ENCODE measurements at regions not wholly inside any gene's neighbourhood (a gene's known extent, or its start where the extent isn't known, plus 50 kb on each side); places are given as distances from the start of the nearest gene placed in this dataset.

GRCh38 chr21:38646213-38646837 is 148.0 kb upstream of the ERG start:
- no peaks in the 10 kb centered on the region for H3K36me3 ChIP-seq (ENCODE audit: insufficient read depth, low read length)
- no peaks in the 10 kb centered on the region for H3K27me3 ChIP-seq (ENCODE audit: insufficient read depth, low read length)
- no peaks in the 10 kb centered on the region for H3K4me1 ChIP-seq (ENCODE audit: insufficient read depth, low read length)
- no peaks in the 10 kb centered on the region for H3K9me3 ChIP-seq (ENCODE audit: low read length)
- H3K4me3 ChIP-seq (ENCODE audit: low read length): no peak overlapping the region
- H2AFZ ChIP-seq (ENCODE audit: low read depth, low read length): no peak overlapping the region

GRCh38 chr21:38649120-38649519 is 150.8 kb upstream of the ERG start:
- peaks cover 5% of the 10 kb centered on the region for H3K27me3 ChIP-seq (ENCODE audit: insufficient read depth, low read length)
- no peaks in the 10 kb centered on the region for H3K36me3 ChIP-seq (ENCODE audit: insufficient read depth, low read length)
- H3K9me3 ChIP-seq (ENCODE audit: low read length): no peaks in the 10 kb centered on the region
- no peaks in the 10 kb centered on the region for H3K4me1 ChIP-seq (ENCODE audit: insufficient read depth, low read length)
- H2AFZ ChIP-seq (ENCODE audit: low read depth, low read length): no peak overlapping the region
- no peak overlapping the region for H3K4me3 ChIP-seq (ENCODE audit: low read length)

DNA sequence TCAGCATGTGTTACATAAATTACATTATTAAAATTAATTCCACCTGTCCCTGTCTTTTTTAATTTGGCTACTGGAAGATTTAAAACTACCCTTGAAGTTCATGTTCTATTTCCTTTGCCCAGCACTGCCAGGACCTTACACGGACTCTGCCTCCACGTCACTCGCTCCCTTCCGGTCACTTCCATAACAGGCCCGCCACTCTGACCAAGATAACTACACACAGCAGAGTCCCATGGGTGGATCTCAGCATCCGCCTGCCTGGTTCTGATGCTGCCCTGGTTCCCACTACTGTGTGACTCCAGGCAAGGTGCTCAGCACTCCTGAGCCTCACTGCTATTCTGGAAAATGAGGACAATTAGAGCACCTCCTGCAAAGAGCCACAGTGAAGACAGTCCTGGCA is 153.3 kb upstream of the ERG start:
- H3K36me3 ChIP-seq (ENCODE audit: insufficient read depth, low read length): no peaks in the 10 kb centered on the region
- no peaks in the 10 kb centered on the region for H3K4me1 ChIP-seq (ENCODE audit: insufficient read depth, low read length)
- H2AFZ ChIP-seq (ENCODE audit: low read depth, low read length): no peak overlapping the region
- H3K4me3 ChIP-seq (ENCODE audit: low read length): no peak overlapping the region
- peaks cover 21% of the 10 kb centered on the region for H3K27me3 ChIP-seq (ENCODE audit: insufficient read depth, low read length)
- no peaks in the 10 kb centered on the region for H3K9me3 ChIP-seq (ENCODE audit: low read length)

DNA sequence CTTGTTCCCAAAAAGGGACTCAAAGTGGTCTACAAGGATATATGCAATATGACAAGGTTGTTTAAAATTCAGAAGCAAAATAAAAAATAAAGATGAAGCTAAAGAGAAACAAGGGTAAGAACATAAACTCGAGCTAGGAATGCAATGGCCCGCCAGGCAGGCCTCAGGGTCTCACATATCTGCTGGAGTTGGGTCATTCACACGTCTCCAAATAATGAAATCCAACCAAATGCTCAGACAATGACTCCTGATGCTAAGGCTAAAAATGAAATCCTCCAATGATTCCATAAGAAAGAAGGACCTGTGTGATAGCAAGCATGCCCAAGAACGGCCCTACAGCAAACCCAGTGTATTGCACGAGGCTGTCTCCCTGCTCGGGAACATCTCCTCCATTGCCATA is 153.3 kb upstream of the ETS2 start:
- Histone ChIP-seq H3K36me3 (ENCODE audit: insufficient read depth, low read length) (no peaks in the 10 kb centered on the region), H2AFZ (ENCODE audit: low read depth, low read length) (no peak overlapping the region), H3K9me3 (ENCODE audit: low read length) (no peaks in the 10 kb centered on the region), H3K4me1 (ENCODE audit: insufficient read depth, low read length) (no peaks in the 10 kb centered on the region), H3K4me3 (ENCODE audit: low read length) (no peak overlapping the region), H3K27me3 (ENCODE audit: insufficient read depth, low read length) (peaks cover 25% of the 10 kb centered on the region)

GRCh38 chr21:38654580-38654979 is 151.1 kb upstream of the ETS2 start:
- peaks cover 45% of the 10 kb centered on the region for H3K27me3 ChIP-seq (ENCODE audit: insufficient read depth, low read length)

GRCh38 chr21:38658511-38658910 is 147.2 kb upstream of the ETS2 start:
- Histone ChIP-seq H3K36me3 (ENCODE audit: insufficient read depth, low read length) (no peaks in the 10 kb centered on the region), H3K9me3 (ENCODE audit: low read length) (no peaks in the 10 kb centered on the region), H3K4me1 (ENCODE audit: insufficient read depth, low read length) (no peaks in the 10 kb centered on the region), H2AFZ (ENCODE audit: low read depth, low read length) (no peak overlapping the region), H3K27me3 (ENCODE audit: insufficient read depth, low read length) (peaks cover 80% of the 10 kb centered on the region), H3K4me3 (ENCODE audit: low read length) (no peak overlapping the region)

More at GRCh38 chr21:38654580-38654979, 151.1 kb upstream of the ETS2 start:
- H3K9me3 ChIP-seq (ENCODE audit: low read length): no peaks in the 10 kb centered on the region
- H3K4me3 ChIP-seq (ENCODE audit: low read length): no peak overlapping the region
- no peaks in the 10 kb centered on the region for H3K36me3 ChIP-seq (ENCODE audit: insufficient read depth, low read length)
- H3K4me1 ChIP-seq (ENCODE audit: insufficient read depth, low read length): no peaks in the 10 kb centered on the region
- no peak overlapping the region for H2AFZ ChIP-seq (ENCODE audit: low read depth, low read length)

DNA sequence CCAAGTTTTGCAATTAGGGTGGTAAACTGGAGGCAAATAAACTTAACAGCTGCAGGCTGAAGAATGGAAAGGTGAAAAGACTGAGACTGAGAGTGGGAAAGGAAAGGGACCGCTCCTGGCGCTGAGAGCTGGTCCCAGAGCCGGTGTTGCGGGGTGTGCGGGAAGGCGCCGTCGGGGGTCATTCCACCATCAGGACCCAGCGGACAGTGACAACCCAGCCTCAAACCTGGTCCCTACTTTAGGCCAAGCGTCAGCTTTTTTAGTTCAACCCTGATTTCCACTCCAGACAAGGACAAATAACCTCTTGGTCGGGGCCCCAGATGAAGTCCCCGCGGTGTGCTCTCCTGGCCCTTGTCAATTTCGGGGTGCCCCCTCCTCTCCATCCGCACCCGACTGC is 145.8 kb upstream of the ETS2 start:
- H3K4me3 ChIP-seq (ENCODE audit: low read length): no peak overlapping the region
- H3K4me1 ChIP-seq (ENCODE audit: insufficient read depth, low read length): no peaks in the 10 kb centered on the region
- H2AFZ ChIP-seq (ENCODE audit: low read depth, low read length): no peak overlapping the region
- H3K27me3 ChIP-seq (ENCODE audit: insufficient read depth, low read length): peaks cover 85% of the 10 kb centered on the region
- no peaks in the 10 kb centered on the region for H3K9me3 ChIP-seq (ENCODE audit: low read length)
- no peaks in the 10 kb centered on the region for H3K36me3 ChIP-seq (ENCODE audit: insufficient read depth, low read length)

DNA sequence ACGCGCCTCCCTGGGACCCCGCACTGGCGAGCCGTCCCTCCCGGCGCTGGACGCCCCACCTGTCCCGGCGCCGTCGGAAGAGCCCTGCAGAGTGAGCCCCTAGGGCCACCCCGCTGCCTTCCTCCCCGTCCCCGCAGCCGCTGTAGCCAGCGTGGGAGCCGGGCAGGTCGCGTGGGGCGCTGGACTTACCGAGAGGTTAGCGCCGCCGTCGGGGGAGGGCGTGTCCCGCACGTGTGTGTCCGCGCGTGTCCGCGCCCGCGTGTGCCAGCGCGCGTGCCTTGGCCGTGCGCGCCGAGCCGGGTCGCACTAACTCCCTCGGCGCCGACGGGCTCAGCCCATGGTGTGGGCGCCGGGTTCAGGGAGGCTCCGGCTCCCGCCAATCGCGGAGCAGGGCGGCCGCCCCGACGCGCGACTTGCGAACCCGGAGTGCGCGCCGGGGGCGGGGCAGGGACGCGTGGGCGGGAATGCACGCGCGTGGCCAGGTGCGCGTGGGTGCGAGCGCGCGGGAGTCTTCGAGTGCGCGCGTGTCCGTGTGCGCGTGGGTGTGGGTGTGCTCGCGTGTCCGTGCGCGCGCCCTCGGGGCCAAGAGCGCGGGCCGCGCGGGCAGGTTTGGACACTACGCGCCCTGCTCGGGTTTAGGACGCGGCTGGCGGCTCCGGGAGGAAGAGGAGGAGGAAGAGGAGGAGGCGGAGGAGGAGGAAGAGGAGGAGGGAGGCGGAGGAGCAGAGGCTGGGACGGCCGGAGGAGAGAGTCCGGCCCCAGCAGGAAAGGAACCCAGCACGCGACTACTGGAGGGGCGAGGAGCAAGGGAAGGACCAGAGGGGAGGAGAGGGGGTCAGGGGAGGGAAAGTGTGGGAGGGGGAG is 145.2 kb upstream of the ETS2 start:
- no peaks in the 10 kb centered on the region for H3K9me3 ChIP-seq (ENCODE audit: low read length)
- no peaks in the 10 kb centered on the region for H3K4me1 ChIP-seq (ENCODE audit: insufficient read depth, low read length)
- H3K36me3 ChIP-seq (ENCODE audit: insufficient read depth, low read length): no peaks in the 10 kb centered on the region
- peaks cover 79% of the 10 kb centered on the region for H3K27me3 ChIP-seq (ENCODE audit: insufficient read depth, low read length)
- no peak overlapping the region for H2AFZ ChIP-seq (ENCODE audit: low read depth, low read length)
- no peak overlapping the region for H3K4me3 ChIP-seq (ENCODE audit: low read length)

DNA sequence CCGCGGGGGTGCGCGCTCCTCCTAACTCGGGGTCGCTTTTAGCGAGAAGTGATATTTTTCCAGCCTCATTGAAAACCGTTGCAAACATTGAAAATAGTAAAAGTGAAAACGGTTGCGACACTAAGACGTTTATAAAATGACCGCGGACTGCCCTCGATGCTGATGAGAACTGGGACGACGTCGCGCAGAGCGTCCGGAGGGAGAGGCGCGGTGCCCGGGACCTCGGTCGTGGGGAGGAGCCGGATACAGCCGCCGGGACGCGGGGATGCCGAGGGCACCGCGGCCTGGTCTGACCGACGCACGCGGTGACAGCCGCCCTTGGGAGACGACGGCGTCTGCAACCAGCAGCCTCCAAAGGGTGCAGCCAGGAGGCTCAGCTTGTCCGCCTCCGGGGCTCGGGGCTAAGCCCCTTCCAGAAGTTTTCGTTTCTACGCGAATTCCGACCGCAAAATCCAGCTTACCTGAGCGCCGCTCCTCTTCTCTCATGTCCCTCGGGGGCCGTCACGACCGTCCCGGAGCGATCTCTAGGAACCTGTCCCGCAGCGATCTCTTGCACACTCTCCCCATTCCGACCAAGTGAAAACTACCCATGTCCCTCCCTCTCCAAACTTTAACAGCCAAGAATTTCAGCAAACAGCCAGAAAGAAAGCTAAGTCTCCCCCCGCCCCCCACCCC is 144.4 kb upstream of the ETS2 start:
- Histone ChIP-seq H2AFZ (ENCODE audit: low read depth, low read length) (no peak overlapping the region), H3K9me3 (ENCODE audit: low read length) (no peaks in the 10 kb centered on the region), H3K4me3 (ENCODE audit: low read length) (no peak overlapping the region), H3K36me3 (ENCODE audit: insufficient read depth, low read length) (no peaks in the 10 kb centered on the region), H3K27me3 (ENCODE audit: insufficient read depth, low read length) (peaks cover 71% of the 10 kb centered on the region), H3K4me1 (ENCODE audit: insufficient read depth, low read length) (no peaks in the 10 kb centered on the region)

DNA sequence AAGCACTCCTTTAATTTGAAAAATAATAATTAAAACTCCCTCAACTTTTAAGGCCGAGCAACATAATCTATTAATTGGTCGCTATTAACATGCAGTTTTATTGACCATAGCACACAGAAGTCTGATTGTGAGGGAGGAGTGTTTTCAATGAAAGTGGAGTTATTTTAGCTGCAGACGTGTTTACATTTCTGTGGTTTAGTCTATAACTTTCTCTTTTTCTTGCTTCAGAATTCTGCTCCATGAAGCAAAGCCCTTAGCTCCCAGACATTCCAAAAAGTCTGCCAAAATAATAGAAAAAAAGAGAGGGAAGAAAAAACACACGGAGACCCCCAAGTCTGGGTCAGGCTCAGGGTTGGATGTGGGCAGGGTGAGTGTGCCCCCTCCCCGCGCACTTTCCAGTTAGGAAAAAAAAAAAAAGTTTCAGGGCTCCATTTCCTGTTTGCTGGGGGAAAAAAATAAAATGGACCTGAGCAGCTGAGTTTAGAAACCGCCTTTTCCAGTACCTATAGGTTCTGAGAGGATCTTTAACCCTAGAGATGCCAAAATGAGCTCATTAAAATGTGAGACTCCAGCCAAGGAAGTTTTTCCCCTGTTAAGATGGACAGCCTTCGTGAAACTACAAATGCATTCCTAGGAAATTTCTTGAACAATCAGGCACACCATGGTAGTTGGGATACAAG is 143.7 kb upstream of the ETS2 start:
- Histone ChIP-seq H3K4me1 (ENCODE audit: insufficient read depth, low read length) (no peaks in the 10 kb centered on the region), H2AFZ (ENCODE audit: low read depth, low read length) (no peak overlapping the region), H3K4me3 (ENCODE audit: low read length) (no peak overlapping the region), H3K9me3 (ENCODE audit: low read length) (no peaks in the 10 kb centered on the region), H3K36me3 (ENCODE audit: insufficient read depth, low read length) (no peaks in the 10 kb centered on the region), H3K27me3 (ENCODE audit: insufficient read depth, low read length) (peaks cover 66% of the 10 kb centered on the region)

DNA sequence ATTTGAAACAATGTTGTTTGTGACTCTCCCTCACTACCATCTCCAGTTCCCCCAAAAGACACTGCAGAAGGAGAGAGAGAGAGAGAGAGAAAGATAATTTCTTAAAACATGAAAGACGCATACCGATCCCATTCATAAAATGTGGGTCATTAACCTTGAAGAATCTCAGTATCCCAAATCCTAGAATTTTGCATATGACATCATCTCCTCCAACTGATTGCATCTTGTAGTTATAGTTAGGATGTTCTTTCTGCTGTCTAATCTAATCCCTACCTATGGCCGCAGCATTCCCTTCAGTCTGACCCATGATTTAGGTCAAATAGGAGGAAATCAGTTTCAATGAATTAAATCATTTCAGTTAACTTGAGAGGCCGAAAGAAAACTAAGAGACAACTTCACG is 142.4 kb upstream of the ETS2 start:
- Histone ChIP-seq H3K27me3 (ENCODE audit: insufficient read depth, low read length) (peaks cover 56% of the 10 kb centered on the region), H2AFZ (ENCODE audit: low read depth, low read length) (no peak overlapping the region)

DNA sequence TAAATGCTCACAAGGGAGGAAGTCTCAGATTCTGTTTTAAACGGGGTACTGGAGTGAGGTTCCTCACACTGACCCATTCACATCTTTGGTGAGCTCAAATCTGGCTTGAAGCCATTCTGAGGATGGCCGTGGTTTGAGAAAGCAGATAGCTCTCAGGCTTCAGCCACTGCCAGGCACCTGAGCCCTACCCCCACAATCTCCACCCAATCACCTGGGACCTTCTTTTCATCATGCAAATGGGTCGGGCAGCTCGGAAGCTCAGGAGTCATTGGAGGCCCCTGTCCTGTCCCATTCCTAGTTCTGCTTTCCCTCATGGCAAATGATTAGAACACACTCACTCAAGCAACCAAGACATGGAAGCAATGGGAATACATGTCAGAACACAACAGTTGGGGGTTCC is 141.4 kb upstream of the ETS2 start:
- Histone ChIP-seq H3K36me3 (ENCODE audit: insufficient read depth, low read length) (no peaks in the 10 kb centered on the region), H2AFZ (ENCODE audit: low read depth, low read length) (no peak overlapping the region), H3K27me3 (ENCODE audit: insufficient read depth, low read length) (peaks cover 48% of the 10 kb centered on the region), H3K9me3 (ENCODE audit: low read length) (no peaks in the 10 kb centered on the region), H3K4me1 (ENCODE audit: insufficient read depth, low read length) (no peaks in the 10 kb centered on the region), H3K4me3 (ENCODE audit: low read length) (no peak overlapping the region)

More for the DNA sequence above, 142.4 kb upstream of the ETS2 start:
- H3K36me3 ChIP-seq (ENCODE audit: insufficient read depth, low read length): no peaks in the 10 kb centered on the region
- H3K4me1 ChIP-seq (ENCODE audit: insufficient read depth, low read length): no peaks in the 10 kb centered on the region
- H3K4me3 ChIP-seq (ENCODE audit: low read length): no peak overlapping the region
- no peaks in the 10 kb centered on the region for H3K9me3 ChIP-seq (ENCODE audit: low read length)

DNA sequence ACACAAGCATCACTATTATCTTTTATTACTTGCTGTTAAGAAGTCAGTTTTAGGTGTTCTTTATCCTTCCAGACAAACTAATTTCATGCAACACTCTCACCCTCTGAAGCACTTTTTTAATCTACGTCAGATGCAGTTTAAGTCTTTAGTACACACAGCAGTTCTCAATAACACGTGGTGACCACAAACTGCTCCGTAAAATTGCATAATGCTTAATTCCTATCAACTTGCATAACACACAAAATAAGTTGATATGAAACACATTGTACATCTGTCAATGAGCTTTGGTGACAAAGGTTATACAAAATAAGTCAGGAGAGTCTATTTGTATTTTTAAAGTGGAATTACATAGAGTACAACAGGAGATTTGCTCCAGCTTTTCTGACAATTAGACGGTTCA is 140.9 kb upstream of the ETS2 start:
- H3K9me3 ChIP-seq (ENCODE audit: low read length): no peaks in the 10 kb centered on the region
- H3K27me3 ChIP-seq (ENCODE audit: insufficient read depth, low read length): peaks cover 42% of the 10 kb centered on the region
- H3K4me1 ChIP-seq (ENCODE audit: insufficient read depth, low read length): no peaks in the 10 kb centered on the region
- H2AFZ ChIP-seq (ENCODE audit: low read depth, low read length): no peak overlapping the region
- no peak overlapping the region for H3K4me3 ChIP-seq (ENCODE audit: low read length)
- no peaks in the 10 kb centered on the region for H3K36me3 ChIP-seq (ENCODE audit: insufficient read depth, low read length)

Measured in neuron (in vitro differentiated cells).